Coronary artery (tissue), 2 donors: ENCODE measurements at regions not wholly inside any gene's neighbourhood (a gene's known extent, or its start where the extent isn't known, plus 50 kb on each side); places are given as distances from the start of the nearest gene placed in this dataset.

Experiments used
- DNase-seq: peaks from one replicate; pipeline ENCODE4 v3.0.0-alpha.2; 2017; ENCODE audit warnings: low spot score
- H3K27ac ChIP-seq, 2 donors: fragments of 200-600 bp; sonication (generic); one replicate each; pipeline ENCODE4 v1.5.1; 2016 to 2019
- H3K4me3 ChIP-seq: fragments of 200-600 bp; sonication (generic); 2 replicates; pipeline ENCODE4 v1.5.1; 2016; ENCODE audit warnings: mild to moderate bottlenecking, moderate library complexity
- CTCF ChIP-seq: fragments of 200-600 bp; sonication (generic); IDR thresholded peaks from one replicate; pipeline ENCODE4 v1.5.1; 2019; ENCODE audit warnings: antibody characterized with exemption

GRCh38 chr12:90589956-90590355 lies 365.0 kb downstream of the CCER1 start:
- no peak for DNase-seq
- Histone ChIP-seq H3K4me3 (no peak overlapping the region), H3K27ac (no peak overlapping the region)
- TF ChIP-seq CTCF: no peak

GRCh38 chr12:90585640-90586304 lies 369.2 kb downstream of the CCER1 start:
- TF ChIP-seq CTCF: no peak
- H3K4me3 ChIP-seq: no peak overlapping the region
- DNase-seq: no peak
- H3K27ac ChIP-seq: no peak overlapping the region

GRCh38 chr12:90576707-90577106 lies 378.3 kb downstream of the CCER1 start:
- Histone ChIP-seq H3K27ac (no peak overlapping the region), H3K4me3 (no peak overlapping the region)
- DNase-seq: no peak
- no peak for TF ChIP-seq CTCF

- Histone ChIP-seq H3K27ac (no peak overlapping the region), H3K4me3 (no peak overlapping the region)
- TF ChIP-seq CTCF: no peak
- DNase-seq: no peak
These were observed 379.0 kb downstream of the CCER1 start for GRCh38 chr12:90575995-90576394.

GRCh38 chr12:90574676-90575075 lies 380.3 kb downstream of the CCER1 start:
- TF ChIP-seq CTCF: no peak
- Histone ChIP-seq H3K27ac (no peak overlapping the region), H3K4me3 (no peak overlapping the region)
- DNase-seq: no peak

GRCh38 chr12:90572778-90573177 lies 382.2 kb downstream of the CCER1 start:
- no peak overlapping the region for H3K4me3 ChIP-seq
- TF ChIP-seq CTCF: no peak
- no peak overlapping the region for H3K27ac ChIP-seq
- DNase-seq: no peak

GRCh38 chr12:90569685-90570084 lies 385.3 kb downstream of the CCER1 start:
- Histone ChIP-seq H3K27ac (no peak overlapping the region), H3K4me3 (no peak overlapping the region)
- TF ChIP-seq CTCF: no peak
- DNase-seq: no peak
